HG02943 (cell line): ENCODE measurements at regions not wholly inside any gene's neighbourhood (a gene's known extent, or its start where the extent isn't known, plus 50 kb on each side); places are given as distances from the start of the nearest gene placed in this dataset.
"Not testable (repeated sequence)": the region's sequence is repeated elsewhere in the genome, so short reads cannot be mapped to it uniquely, and the experiment has no call there.

Source experiments
- ATAC-seq: cut with Tn5 transposase; IDR thresholded peaks from one replicate; pipeline ENCODE4 v1.9.1; 2021; ENCODE audit warnings: mild to moderate bottlenecking, low read depth, moderate library complexity; ENCODE audit not compliant: unreplicated experiment

- no peak for ATAC-seq
Measured at GRCh38 chr4:164056426-164057142, 562.1 kb downstream of the TMA16 start.

DNA sequence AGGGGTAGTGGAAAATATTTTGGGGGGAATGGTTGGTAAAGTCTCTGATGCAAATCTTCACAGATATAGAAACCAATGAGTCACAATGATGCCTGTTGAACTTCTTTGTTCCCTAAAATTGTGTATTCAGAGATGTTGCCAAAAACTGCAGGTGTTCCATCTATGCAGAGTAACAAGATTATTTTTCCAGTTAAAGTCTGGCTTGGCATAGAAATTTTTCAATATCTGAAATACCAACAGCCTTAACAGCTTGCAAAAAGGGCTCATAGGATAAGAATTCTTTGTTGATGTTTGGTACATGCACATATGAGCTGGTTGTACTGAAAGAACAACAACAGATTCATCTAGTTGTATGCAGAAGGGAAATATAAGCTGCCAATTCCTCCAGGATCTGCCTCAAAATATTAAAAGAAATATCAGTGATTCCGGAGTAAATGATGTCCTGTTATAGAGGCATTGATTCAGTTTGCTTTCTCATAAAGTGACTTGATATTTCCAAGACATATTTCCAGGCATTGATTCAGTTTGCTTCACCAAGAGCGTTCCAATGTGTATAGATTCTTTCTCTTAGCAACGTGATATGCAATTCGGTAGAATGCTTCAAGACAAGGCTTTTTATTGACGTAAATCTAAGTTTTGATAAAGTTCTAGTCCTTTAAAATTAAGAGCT lies 564.4 kb downstream of the TMA16 start:
- no peak for ATAC-seq

GRCh38 chr4:164060456-164060855 lies 566.0 kb downstream of the TMA16 start:
- no peak for ATAC-seq

DNA sequence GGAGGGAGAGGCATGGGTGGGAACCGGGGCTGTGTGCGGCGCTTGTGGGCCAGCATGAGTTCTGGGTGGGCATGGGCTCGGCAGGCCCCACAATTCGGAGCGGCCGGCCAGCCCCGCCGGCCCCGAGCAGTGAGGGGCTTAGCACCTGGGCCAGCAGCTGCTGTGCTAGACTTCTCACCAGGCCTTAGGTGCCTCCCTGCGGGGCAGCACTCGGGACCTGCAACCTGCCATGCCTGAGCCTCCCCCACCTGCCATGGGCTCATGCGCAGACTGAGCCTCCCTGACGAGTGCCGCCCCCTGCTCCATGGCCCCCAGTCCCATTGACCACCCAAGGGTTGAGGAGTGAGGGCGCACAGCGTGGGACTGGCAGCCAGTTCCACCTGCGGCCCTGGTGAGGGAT lies 573.9 kb downstream of the TMA16 start:
- ATAC-seq: no peak

- ATAC-seq: no peak
Measured at GRCh38 chr4:164070625-164071024, 576.1 kb downstream of the TMA16 start.

DNA sequence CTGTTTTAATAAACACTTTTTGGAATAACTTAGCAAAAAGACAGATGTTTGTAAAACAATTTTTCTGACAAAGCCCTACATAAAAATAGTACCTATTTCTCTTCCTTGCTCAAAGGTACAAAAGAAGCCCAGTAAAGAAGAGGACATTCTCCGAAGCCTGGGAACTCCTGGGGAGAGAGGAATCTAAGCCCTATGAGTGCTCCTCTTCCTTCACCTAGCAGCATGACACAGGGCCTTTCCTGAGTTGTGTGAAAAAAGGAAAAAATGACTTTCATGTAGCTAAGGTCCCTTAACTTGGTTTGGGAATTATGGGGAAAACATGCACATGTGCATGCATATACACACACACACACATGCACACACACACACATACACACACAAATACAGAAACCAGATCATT lies 586.9 kb downstream of the TMA16 start:
- no peak for ATAC-seq

DNA sequence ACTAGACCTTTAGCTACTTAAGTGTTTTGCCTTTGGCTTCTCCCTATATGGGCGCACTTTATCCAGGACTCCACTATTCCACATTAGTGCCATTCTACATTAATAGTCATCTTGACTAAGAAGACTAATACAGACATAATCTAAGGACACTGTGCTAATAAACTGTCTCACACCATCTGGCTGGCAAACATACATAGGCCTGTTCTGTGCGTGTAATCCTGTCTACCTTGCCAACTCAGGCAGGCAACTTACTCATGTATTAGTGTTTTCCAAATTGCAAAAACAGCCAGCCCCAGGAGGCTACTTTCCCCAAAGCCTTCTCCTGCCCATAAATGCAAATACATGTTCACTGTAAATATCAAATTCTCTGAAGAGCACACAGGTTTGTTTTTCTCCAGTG lies 587.3 kb downstream of the TMA16 start:
- no peak for ATAC-seq

GRCh38 chr4:164087733-164088132 lies 593.2 kb downstream of the TMA16 start:
- no peak for ATAC-seq

GRCh38 chr4:164095313-164096110 lies 601.0 kb downstream of the TMA16 start:
- ATAC-seq: no peak

GRCh38 chr4:164096766-164097518 lies 602.5 kb downstream of the TMA16 start:
- no peak for ATAC-seq

DNA sequence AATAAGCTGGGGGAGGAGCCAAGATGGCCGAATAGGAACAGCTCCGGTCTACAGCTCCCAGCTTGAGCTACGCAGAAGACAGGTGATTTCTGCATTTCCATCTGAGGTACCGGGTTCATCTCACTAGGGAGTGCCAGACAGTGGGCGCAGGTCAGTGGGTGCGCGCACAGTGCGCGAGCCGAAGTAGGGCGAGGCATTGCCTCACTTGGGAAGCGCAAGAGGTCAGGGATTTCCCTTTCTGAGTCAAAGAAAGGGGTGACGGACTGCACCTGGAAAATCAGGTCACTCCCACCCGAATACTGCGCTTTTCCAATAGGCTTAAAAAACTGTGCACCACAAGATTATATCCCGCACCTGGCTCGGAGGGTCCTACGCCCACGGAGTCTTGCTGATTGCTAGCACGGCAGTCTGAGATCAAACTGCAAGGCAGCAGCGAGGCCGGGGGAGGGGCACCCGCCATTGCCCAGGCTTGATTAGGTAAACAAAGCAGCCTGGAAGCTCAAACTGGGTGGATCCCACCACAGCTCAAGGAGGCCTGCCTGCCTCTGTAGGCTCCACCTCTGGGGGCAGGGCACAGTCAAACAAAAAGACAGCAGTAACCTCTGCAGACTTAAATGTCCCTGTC lies 606.4 kb downstream of the TMA16 start:
- ATAC-seq: not testable (repeated sequence)

GRCh38 chr4:164108971-164109370 lies 614.5 kb downstream of the TMA16 start:
- ATAC-seq: no peak

DNA sequence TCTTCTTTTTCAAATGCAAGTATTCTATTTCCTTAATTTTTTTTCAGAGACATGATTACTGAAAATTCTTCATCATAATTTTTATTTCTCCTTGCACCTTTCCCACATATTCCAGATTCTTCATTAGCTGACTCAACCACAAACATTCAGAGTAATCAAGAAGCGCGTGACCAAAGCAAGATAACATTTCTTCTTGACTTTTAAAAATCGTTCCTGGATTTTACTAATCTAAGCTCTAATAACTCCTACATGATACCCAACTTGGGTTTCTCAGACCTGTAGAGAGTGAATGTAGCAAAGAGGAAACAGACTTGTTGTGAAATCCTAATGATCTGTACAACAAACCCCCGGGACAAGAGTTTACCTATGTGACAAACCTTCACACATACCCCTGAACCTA lies 615.0 kb downstream of the TMA16 start:
- ATAC-seq: no peak

DNA sequence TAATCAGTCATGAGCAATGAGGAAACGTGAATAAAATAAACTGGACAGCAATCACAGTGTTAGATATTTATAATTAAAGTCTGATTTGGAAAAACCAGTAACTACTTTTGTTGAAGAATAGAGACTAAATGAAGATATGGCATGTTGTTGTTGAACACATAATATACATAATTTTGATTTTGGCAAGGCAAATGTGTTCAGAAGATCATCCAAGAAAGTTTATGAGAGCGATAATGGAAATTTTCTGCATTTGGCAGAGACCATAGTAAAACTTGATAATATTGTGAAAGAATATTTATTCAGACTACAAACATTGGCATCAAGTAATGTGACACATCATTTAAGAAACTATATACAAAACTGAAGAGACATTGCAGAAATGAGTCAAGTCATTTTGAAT lies 620.7 kb downstream of the TMA16 start:
- no peak for ATAC-seq

DNA sequence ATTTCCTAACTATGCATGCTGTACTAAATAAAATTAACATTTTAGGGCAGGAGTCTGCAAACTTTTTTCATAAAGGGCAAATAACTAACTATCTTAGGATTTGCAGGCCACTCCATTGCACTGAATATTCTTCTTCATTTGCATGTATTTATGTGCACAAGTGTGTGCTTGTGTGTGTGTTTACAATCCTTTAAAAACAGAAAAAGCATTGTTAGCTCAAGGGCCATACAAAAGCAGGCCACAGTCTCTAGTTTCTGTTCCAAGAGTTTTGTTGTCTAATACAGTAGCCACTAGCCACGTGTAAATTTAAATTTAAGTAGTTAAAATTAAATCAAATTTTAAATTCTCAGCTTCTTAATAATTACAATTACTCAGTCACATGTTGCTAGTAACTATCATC lies 621.8 kb downstream of the TMA16 start:
- no peak for ATAC-seq

DNA sequence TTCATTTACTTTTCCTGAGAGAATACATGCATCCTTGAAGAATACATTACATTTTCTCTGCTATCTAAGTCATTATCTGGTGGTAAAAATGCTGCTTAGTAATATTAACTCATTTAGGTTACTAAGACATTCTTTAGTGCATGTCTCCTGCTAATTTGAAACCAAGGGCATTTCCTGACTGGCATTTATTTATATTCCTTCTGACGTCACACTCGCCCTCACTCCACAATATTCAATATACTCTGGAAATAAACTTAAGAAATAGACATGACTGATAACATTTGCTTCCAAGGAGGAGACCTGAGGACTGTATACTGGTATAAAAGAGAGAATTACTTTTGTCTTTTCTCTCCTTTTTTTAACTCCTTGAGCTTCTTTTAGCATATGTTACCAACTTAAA lies 619.5 kb upstream of the SMIM31 start:
- no peak for ATAC-seq

DNA sequence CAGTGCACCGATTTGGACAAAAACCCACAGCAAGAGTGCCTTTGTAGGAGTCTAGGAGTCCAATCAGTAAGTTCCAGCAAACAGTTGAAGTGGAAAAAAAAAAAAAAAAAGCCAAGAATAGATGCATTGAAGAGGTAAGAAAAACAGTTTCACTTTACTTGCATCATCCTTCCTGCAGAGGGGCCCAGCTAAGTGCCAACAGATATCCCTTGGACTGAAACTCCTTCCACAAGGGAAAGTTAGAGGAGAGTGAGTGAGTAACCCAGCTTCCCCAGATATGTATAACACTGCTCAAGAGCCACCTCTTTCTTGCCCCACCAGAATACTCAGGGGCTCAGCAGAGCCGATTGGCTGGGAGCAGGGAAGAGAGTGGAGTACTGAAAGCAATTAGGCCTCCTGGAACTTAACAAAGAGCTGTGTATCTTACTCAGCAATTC lies 617.7 kb upstream of the SMIM31 start:
- ATAC-seq: no peak

DNA sequence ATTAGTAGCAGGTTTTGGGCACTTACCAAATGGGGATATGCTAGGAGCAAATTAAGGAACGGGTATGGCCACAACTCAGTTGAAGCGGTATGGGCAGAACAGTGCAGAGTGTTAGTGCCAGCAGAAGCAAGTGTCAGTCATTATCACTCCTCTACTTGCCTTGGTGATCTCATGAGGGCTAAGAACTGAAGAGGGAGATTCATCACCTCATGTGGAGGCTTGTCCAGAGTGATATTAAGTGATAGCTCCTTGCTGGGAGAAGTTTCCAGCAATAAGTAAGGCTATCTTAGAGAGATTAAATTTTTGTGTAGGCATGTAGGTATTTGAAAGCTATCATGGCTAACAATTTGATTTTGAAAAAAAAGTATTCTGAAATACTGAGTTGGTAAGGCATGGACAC lies 615.4 kb upstream of the SMIM31 start:
- no peak for ATAC-seq

DNA sequence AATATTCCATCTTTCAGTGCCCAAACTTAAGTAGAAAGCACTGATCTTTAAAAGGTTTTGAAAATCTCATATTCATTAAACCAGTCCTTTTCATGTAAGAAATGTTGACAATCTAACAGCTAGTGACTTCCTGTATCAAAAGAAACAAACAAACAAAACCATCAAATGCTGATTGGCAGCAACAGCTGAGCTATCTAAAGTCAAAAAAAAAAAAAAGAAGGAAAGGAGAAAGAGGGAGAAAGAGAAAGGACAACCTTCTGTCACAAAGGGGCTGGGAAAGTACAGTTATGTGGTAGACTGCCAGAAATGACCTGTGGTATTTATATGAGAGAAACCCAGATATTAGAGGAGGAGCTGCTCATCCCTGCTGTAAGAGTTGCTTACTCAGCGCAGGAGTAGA lies 614.6 kb upstream of the SMIM31 start:
- no peak for ATAC-seq

GRCh38 chr4:164141755-164142375 lies 612.1 kb upstream of the SMIM31 start:
- ATAC-seq: not testable (repeated sequence)
